SU-DHL-6 (cell line): ENCODE measurements at regions not wholly inside any gene's neighbourhood (a gene's known extent, or its start where the extent isn't known, plus 50 kb on each side); places are given as distances from the start of the nearest gene placed in this dataset.

Experiments
- CTCF ChIP-seq: fragments of 200-600 bp; sonication (generic); IDR thresholded peaks from one replicate; pipeline ENCODE4 v1.5.1; 2017; ENCODE audit warnings: antibody characterized with exemption, mild to moderate bottlenecking, low read length, moderate library complexity; ENCODE audit not compliant: insufficient read depth, poor library complexity, severe bottlenecking
- EZH2phosphoT487 ChIP-seq: fragments of 200-600 bp; sonication (generic), shearing (Covaris generic); conservative IDR thresholded peaks from 2 replicates; pipeline ENCODE4 v1.6.1; 2018; ENCODE audit warnings: mild to moderate bottlenecking, antibody characterized with exemption, low read length, moderate library complexity, mixed read lengths

GRCh38 chr12:69087986-69088385, 151.4 kb upstream of the CPSF6 start:
- TF ChIP-seq CTCF, result no peak
- TF ChIP-seq EZH2phosphoT487, result no peak
